GM19395 (cell line): ENCODE measurements at regions not wholly inside any gene's neighbourhood (a gene's known extent, or its start where the extent isn't known, plus 50 kb on each side); places are given as distances from the start of the nearest gene placed in this dataset.

Source experiments
- ATAC-seq: cut with Tn5 transposase; IDR thresholded peaks from one replicate; pipeline ENCODE4 v1.9.1; 2021; ENCODE audit warnings: mild to moderate bottlenecking, moderate library complexity; ENCODE audit not compliant: unreplicated experiment

- no peak for ATAC-seq
Measured at GRCh38 chr5:98403131-98403530, 370.3 kb upstream of the RGMB start.

- no peak for ATAC-seq
Measured at GRCh38 chr5:98414938-98415337, 358.5 kb upstream of the RGMB start.

GRCh38 chr5:98415663-98416062 lies 357.8 kb upstream of the RGMB start:
- no peak for ATAC-seq

- no peak for ATAC-seq
Measured at GRCh38 chr5:98416541-98416940, 356.9 kb upstream of the RGMB start.

GRCh38 chr5:98419825-98420224 lies 353.6 kb upstream of the RGMB start:
- no peak for ATAC-seq

GRCh38 chr5:98424681-98425450 lies 348.6 kb upstream of the RGMB start:
- ATAC-seq: no peak

- ATAC-seq: no peak
Measured at GRCh38 chr5:98425640-98426039, 347.8 kb upstream of the RGMB start.

- peak; percentile 61 for ATAC-seq
Measured at GRCh38 chr5:98428806-98429205, 344.7 kb upstream of the RGMB start.

- ATAC-seq: no peak
Measured at GRCh38 chr5:98432378-98432777, 341.1 kb upstream of the RGMB start.

GRCh38 chr5:98433022-98433421 lies 340.4 kb upstream of the RGMB start:
- ATAC-seq: no peak

GRCh38 chr5:98433673-98434072 lies 339.8 kb upstream of the RGMB start:
- no peak for ATAC-seq

GRCh38 chr5:98436667-98437066 lies 336.8 kb upstream of the RGMB start:
- no peak for ATAC-seq

- no peak for ATAC-seq
Measured at GRCh38 chr5:98442448-98442847, 331.0 kb upstream of the RGMB start.

- no peak for ATAC-seq
Measured at GRCh38 chr5:98443881-98444280, 329.6 kb upstream of the RGMB start.

GRCh38 chr5:98453296-98453695 lies 320.2 kb upstream of the RGMB start:
- ATAC-seq: no peak

- no peak for ATAC-seq
Measured at GRCh38 chr5:98454407-98454806, 319.1 kb upstream of the RGMB start.

GRCh38 chr5:98454904-98455303 lies 318.6 kb upstream of the RGMB start:
- no peak for ATAC-seq

GRCh38 chr5:98455665-98456064 lies 317.8 kb upstream of the RGMB start:
- no peak for ATAC-seq

GRCh38 chr5:98458004-98458403 lies 315.5 kb upstream of the RGMB start:
- ATAC-seq: no peak

GRCh38 chr5:98458726-98459125 lies 314.7 kb upstream of the RGMB start:
- ATAC-seq: no peak

GRCh38 chr5:98460536-98460935 lies 312.9 kb upstream of the RGMB start:
- no peak for ATAC-seq

- no peak for ATAC-seq
Measured at GRCh38 chr5:98461485-98461884, 312.0 kb upstream of the RGMB start.

GRCh38 chr5:98463222-98463621 lies 310.2 kb upstream of the RGMB start:
- no peak for ATAC-seq
